Trophoblast cell (in vitro differentiated cells and primary cell): ENCODE measurements at regions not wholly inside any gene's neighbourhood (a gene's known extent, or its start where the extent isn't known, plus 50 kb on each side); places are given as distances from the start of the nearest gene placed in this dataset.

Experiments used
- DNase-seq, 2 donors: peaks; one replicate each; pipeline ENCODE4 v3.0.0-alpha.2; 2016
- H2AFZ ChIP-seq: 2 replicates; pipeline ENCODE4 v1.6.1; 2013; ENCODE audit warnings: low read length, moderate library complexity, mild to moderate bottlenecking; ENCODE audit not compliant: insufficient read depth, poor library complexity
- H2AK5ac ChIP-seq: 2 replicates; pipeline ENCODE4 v1.6.1; 2013; ENCODE audit warnings: mild to moderate bottlenecking, low read length
- H2BK120ac ChIP-seq: 2 replicates; pipeline ENCODE4 v1.6.1; 2013; ENCODE audit warnings: low read length, mild to moderate bottlenecking, moderate library complexity; ENCODE audit not compliant: insufficient read depth, poor library complexity
- H2BK12ac ChIP-seq: 2 replicates; pipeline ENCODE4 v1.6.1; 2013; ENCODE audit warnings: mild to moderate bottlenecking, low read length, moderate library complexity
- H2BK5ac ChIP-seq: 2 replicates; pipeline ENCODE4 v1.6.1; 2013; ENCODE audit warnings: low read length, low read depth, moderate library complexity, mild to moderate bottlenecking; ENCODE audit not compliant: poor library complexity
- H3K14ac ChIP-seq: 2 replicates; pipeline ENCODE4 v1.6.1; 2013; ENCODE audit warnings: mild to moderate bottlenecking, low read length
- H3K18ac ChIP-seq: 2 replicates; pipeline ENCODE4 v1.6.1; 2013; ENCODE audit warnings: mild to moderate bottlenecking, low read length
- H3K23ac ChIP-seq: 2 replicates; pipeline ENCODE4 v1.6.1; 2013; ENCODE audit warnings: low read length
- H3K27ac ChIP-seq: 2 replicates; pipeline ENCODE4 v1.5.1; 2013; ENCODE audit warnings: low read depth, mild to moderate bottlenecking, inconsistent platforms, low read length, moderate library complexity
- H3K27me3 ChIP-seq: 2 replicates; pipeline ENCODE4 v1.6.1; 2013; ENCODE audit warnings: inconsistent platforms, mild to moderate bottlenecking, low read length, moderate library complexity; ENCODE audit not compliant: insufficient read depth
- H3K36me3 ChIP-seq, 2 experiments: 1 replicate in 1 of 2; 2 replicates in 1 of 2; pipeline ENCODE4 v1.6.1; 2013; ENCODE audit warnings: low read length in 2 of 2, mild to moderate bottlenecking in 2 of 2, moderate library complexity in 1 of 2; ENCODE audit not compliant: insufficient read depth in 2 of 2, control insufficient read depth in 1 of 2
- H3K4ac ChIP-seq: 2 replicates; pipeline ENCODE4 v1.6.1; 2013; ENCODE audit warnings: low read depth, mild to moderate bottlenecking, low read length, moderate library complexity
- H3K4me1 ChIP-seq, 2 experiments: 1 replicate in 1 of 2; 2 replicates in 1 of 2; pipeline ENCODE4 v1.6.1; 2013; ENCODE audit warnings: low read length in 2 of 2, mild to moderate bottlenecking in 2 of 2, moderate library complexity in 1 of 2; ENCODE audit not compliant: insufficient read depth in 2 of 2, control insufficient read depth in 1 of 2
- H3K4me2 ChIP-seq: 2 replicates; pipeline ENCODE4 v1.6.1; 2013; ENCODE audit warnings: inconsistent platforms, mild to moderate bottlenecking, low read length, moderate library complexity
- H3K4me3 ChIP-seq: 2 replicates; pipeline ENCODE4 v1.5.1; 2013; ENCODE audit warnings: mild to moderate bottlenecking, low read depth, low read length, inconsistent platforms
- H3K79me1 ChIP-seq: one replicate; pipeline ENCODE4 v1.6.1; 2013; ENCODE audit warnings: low read length
- H3K79me2 ChIP-seq: 2 replicates; pipeline ENCODE4 v1.6.1; 2013; ENCODE audit warnings: low read length, mild to moderate bottlenecking; ENCODE audit not compliant: control insufficient read depth, insufficient read depth, poor library complexity
- H3K9ac ChIP-seq: 2 replicates; pipeline ENCODE4 v1.6.1; 2013; ENCODE audit warnings: mild to moderate bottlenecking, low read length
- H3K9me3 ChIP-seq: 2 replicates; pipeline ENCODE4 v1.6.1; 2013; ENCODE audit warnings: low read depth, mild to moderate bottlenecking, control low read depth, inconsistent platforms, low read length; ENCODE audit not compliant: insufficient read depth
- H4K12ac ChIP-seq: 2 replicates; pipeline ENCODE4 v1.6.1; 2013; ENCODE audit warnings: low read depth, mild to moderate bottlenecking, low read length, moderate library complexity
- H4K8ac ChIP-seq: 2 replicates; pipeline ENCODE4 v1.6.1; 2013; ENCODE audit warnings: low read depth, mild to moderate bottlenecking, low read length, moderate library complexity
- H4K91ac ChIP-seq: one replicate; pipeline ENCODE4 v1.6.1; 2013; ENCODE audit warnings: low read depth, mild to moderate bottlenecking, low read length, moderate library complexity
- WGBS: extraction: QIAGEN DNeasy Blood & Tissue Kit; methylation state at CpG from one replicate; pipeline ENCODE4 v1.1.7; 2013; ENCODE audit warnings: missing lambda C conversion rate; ENCODE audit not compliant: insufficient read length, insufficient coverage; ENCODE audit errors: extremely low coverage; 5-methylcytosine and 5-hydroxymethylcytosine counted together

DNA sequence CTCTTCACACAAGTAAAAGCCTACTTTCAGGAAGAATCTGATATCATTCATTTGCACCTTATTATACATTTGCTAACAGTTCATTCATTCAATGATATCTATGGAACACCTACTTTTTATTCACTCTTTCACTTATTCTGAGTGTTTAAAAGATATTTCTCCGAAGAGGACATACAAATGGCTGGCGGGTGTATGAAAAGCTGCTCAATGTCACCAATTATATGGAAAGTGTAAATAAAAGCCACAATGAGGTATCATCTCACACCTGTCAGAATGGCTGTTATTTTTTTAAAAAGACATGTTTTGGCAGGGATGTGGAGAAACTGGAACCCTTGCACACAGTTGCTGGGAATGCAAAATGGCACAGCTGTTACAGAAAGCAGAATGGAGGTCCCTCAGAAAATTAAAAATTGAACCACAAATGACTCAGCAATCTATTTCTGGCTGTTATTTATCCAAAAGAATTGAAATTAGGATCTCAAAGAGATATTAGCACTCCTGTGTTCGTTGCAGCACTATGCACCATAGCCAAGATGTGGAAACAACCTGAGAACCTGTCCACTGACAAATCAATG is 127.6 kb upstream of the IRS2 start:
- no peak overlapping the region for H3K23ac ChIP-seq
- no peak for DNase-seq
- no peaks in the 10 kb centered on the region for H3K79me2 ChIP-seq
- H3K36me3 ChIP-seq, result no peaks in the 10 kb centered on the region
- H2BK12ac ChIP-seq, result no peak overlapping the region
- no peak overlapping the region for H3K27ac ChIP-seq
- WGBS, result no CpG with 5 or more reads among the region's 3 CpGs
- H4K8ac ChIP-seq, result no peak overlapping the region
- H3K27me3 ChIP-seq, result no peaks in the 10 kb centered on the region
- no peaks in the 10 kb centered on the region for H3K79me1 ChIP-seq
- no peak overlapping the region for H2BK5ac ChIP-seq
- H3K4me1 ChIP-seq, result no peaks in the 10 kb centered on the region
- H4K91ac ChIP-seq, result no peak overlapping the region
- H2BK120ac ChIP-seq, result no peak overlapping the region
- no peak overlapping the region for H3K4ac ChIP-seq
- no peak overlapping the region for H2AK5ac ChIP-seq
- no peak overlapping the region for H2AFZ ChIP-seq
- H3K18ac ChIP-seq, result no peak overlapping the region
- no peak overlapping the region for H3K14ac ChIP-seq
- no peak overlapping the region for H3K4me2 ChIP-seq
- peaks cover 2% of the 10 kb centered on the region for H3K9me3 ChIP-seq
- H3K4me3 ChIP-seq, result no peak overlapping the region
- no peak overlapping the region for H3K9ac ChIP-seq
- H4K12ac ChIP-seq, result no peak overlapping the region

DNA sequence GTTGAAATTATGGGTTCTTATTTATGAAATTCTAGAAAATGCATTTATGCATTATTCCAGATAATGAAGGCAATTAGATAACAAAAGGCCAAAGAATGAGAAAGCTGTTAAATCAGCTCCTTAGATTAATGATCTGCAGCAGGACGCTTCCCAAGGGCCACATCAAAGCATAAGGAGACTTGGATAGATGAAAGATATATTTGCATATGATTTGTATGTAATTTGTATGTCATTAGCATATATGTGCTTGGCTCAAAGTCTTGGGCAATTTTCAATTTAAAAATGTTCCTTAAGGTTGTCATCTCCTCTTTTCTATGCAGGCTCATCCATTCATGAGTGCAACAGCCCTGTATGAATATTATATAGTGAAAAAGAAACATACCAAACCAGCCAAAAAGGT is 126.8 kb upstream of the IRS2 start:
- H3K9me3 ChIP-seq, result peaks cover 5% of the 10 kb centered on the region
- no peaks in the 10 kb centered on the region for H3K4me1 ChIP-seq
- no peak overlapping the region for H3K14ac ChIP-seq
- no peak overlapping the region for H4K8ac ChIP-seq
- no peak overlapping the region for H2BK12ac ChIP-seq
- no peak overlapping the region for H3K4me2 ChIP-seq
- no peaks in the 10 kb centered on the region for H3K27me3 ChIP-seq
- H2BK120ac ChIP-seq, result no peak overlapping the region
- H3K27ac ChIP-seq, result no peak overlapping the region
- no peak overlapping the region for H2AK5ac ChIP-seq
- no peak overlapping the region for H3K4me3 ChIP-seq
- no peak overlapping the region for H2AFZ ChIP-seq
- no peaks in the 10 kb centered on the region for H3K36me3 ChIP-seq
- H3K23ac ChIP-seq, result no peak overlapping the region
- no CpG with 5 or more reads among the region's 1 CpG for WGBS
- no peaks in the 10 kb centered on the region for H3K79me1 ChIP-seq
- no peak for DNase-seq
- H2BK5ac ChIP-seq, result no peak overlapping the region
- H4K91ac ChIP-seq, result no peak overlapping the region
- no peaks in the 10 kb centered on the region for H3K79me2 ChIP-seq
- H3K9ac ChIP-seq, result no peak overlapping the region
- H4K12ac ChIP-seq, result no peak overlapping the region
- no peak overlapping the region for H3K4ac ChIP-seq
- H3K18ac ChIP-seq, result no peak overlapping the region

DNA sequence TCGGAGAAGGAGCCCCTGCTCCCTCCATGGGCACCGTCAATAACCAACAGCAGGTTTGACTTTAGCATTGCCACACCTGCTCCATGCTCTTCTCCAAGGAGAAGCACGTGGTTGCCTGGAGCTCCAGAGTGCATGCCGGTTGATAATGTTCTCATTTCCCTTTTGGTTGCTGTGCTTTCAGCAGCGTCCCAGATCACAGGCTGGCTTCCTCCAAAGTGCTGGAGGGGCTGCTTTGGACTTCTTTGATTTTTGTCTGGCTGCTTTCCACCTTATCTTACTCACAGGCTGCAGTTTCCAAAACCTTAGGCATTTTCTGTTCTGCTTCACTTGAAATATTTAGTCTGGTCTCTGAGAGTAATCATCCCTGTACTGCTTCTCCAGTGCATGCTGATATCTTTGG is 123.8 kb upstream of the IRS2 start:
- no peaks in the 10 kb centered on the region for H3K4me1 ChIP-seq
- no peak overlapping the region for H2BK120ac ChIP-seq
- no peak overlapping the region for H3K27ac ChIP-seq
- no peak overlapping the region for H4K8ac ChIP-seq
- H3K4me3 ChIP-seq, result no peak overlapping the region
- H3K36me3 ChIP-seq, result no peaks in the 10 kb centered on the region
- no peaks in the 10 kb centered on the region for H3K79me1 ChIP-seq
- no peak overlapping the region for H2BK12ac ChIP-seq
- H3K14ac ChIP-seq, result no peak overlapping the region
- H4K91ac ChIP-seq, result no peak overlapping the region
- H3K9ac ChIP-seq, result no peak overlapping the region
- H3K4ac ChIP-seq, result no peak overlapping the region
- H3K27me3 ChIP-seq, result no peaks in the 10 kb centered on the region
- no peak overlapping the region for H3K18ac ChIP-seq
- H4K12ac ChIP-seq, result no peak overlapping the region
- no peak overlapping the region for H2BK5ac ChIP-seq
- no peak overlapping the region for H2AFZ ChIP-seq
- no peak overlapping the region for H2AK5ac ChIP-seq
- WGBS, result no CpG with 5 or more reads among the region's 5 CpGs
- H3K9me3 ChIP-seq, result peaks cover 5% of the 10 kb centered on the region
- H3K4me2 ChIP-seq, result no peak overlapping the region
- no peak for DNase-seq
- H3K79me2 ChIP-seq, result no peaks in the 10 kb centered on the region
- no peak overlapping the region for H3K23ac ChIP-seq

DNA sequence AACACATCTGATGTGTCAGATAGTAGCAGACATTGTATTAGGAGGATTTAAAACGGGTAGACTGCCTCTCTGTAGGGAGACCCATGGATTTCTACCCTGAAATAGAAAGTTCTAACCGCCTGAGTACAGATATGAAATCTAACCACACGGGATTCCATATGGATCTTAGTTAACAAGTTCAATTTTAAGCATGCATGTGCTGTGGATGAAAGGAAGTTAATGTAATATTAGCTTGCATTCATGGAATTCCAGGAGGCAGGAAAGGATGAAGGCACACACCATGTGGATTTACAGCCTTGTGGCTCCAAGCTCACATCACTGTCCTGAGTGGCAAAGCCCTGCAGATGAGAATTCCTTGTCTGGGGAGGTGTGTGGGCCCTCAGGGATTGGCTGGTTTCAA is 120.6 kb upstream of the IRS2 start:
- no peak overlapping the region for H3K4me2 ChIP-seq
- H3K14ac ChIP-seq, result no peak overlapping the region
- H4K91ac ChIP-seq, result no peak overlapping the region
- no peak overlapping the region for H3K18ac ChIP-seq
- H3K4ac ChIP-seq, result no peak overlapping the region
- no peaks in the 10 kb centered on the region for H3K36me3 ChIP-seq
- no peak for DNase-seq
- H3K27ac ChIP-seq, result no peak overlapping the region
- no CpG with 5 or more reads among the region's 3 CpGs for WGBS
- peaks cover 2% of the 10 kb centered on the region for H3K9me3 ChIP-seq
- H2BK12ac ChIP-seq, result no peak overlapping the region
- no peak overlapping the region for H2AFZ ChIP-seq
- no peak overlapping the region for H3K23ac ChIP-seq
- no peaks in the 10 kb centered on the region for H3K4me1 ChIP-seq
- no peak overlapping the region for H4K8ac ChIP-seq
- no peaks in the 10 kb centered on the region for H3K79me1 ChIP-seq
- no peak overlapping the region for H3K4me3 ChIP-seq
- no peak overlapping the region for H2AK5ac ChIP-seq
- H2BK120ac ChIP-seq, result no peak overlapping the region
- H3K79me2 ChIP-seq, result no peaks in the 10 kb centered on the region
- H3K9ac ChIP-seq, result no peak overlapping the region
- H2BK5ac ChIP-seq, result no peak overlapping the region
- no peaks in the 10 kb centered on the region for H3K27me3 ChIP-seq
- H4K12ac ChIP-seq, result no peak overlapping the region
